OCI-LY7 (cell line): ENCODE measurements at regions not wholly inside any gene's neighbourhood (a gene's known extent, or its start where the extent isn't known, plus 50 kb on each side); places are given as distances from the start of the nearest gene placed in this dataset.

Source experiments
- CTCF ChIP-seq: fragments of 200-600 bp; sonication (generic); conservative IDR thresholded peaks from 2 replicates; pipeline ENCODE4 v1.5.1; 2014; ENCODE audit warnings: mild to moderate bottlenecking, antibody characterized with exemption, low read length, moderate library complexity, mixed read lengths
- EZH2phosphoT487 ChIP-seq: fragments of 200-600 bp; sonication (generic); IDR thresholded peaks from 2 replicates; pipeline ENCODE4 v1.6.1; 2018; ENCODE audit warnings: low read depth, borderline replicate concordance, mild to moderate bottlenecking, mixed run types, antibody characterized with exemption, low read length, moderate library complexity, mixed read lengths

- TF ChIP-seq CTCF, result no peak
- no peak for TF ChIP-seq EZH2phosphoT487
Measured at GRCh38 chr4:59841698-59842097, 1358.4 kb upstream of the ADGRL3 start.
